Loucy (cell line): ENCODE measurements at regions not wholly inside any gene's neighbourhood (a gene's known extent, or its start where the extent isn't known, plus 50 kb on each side); places are given as distances from the start of the nearest gene placed in this dataset.
"Not testable (repeated sequence)": the region's sequence is repeated elsewhere in the genome, so short reads cannot be mapped to it uniquely, and the experiment has no call there.

Experiments used
- H2AFZ ChIP-seq: fragments of 200-600 bp; sonication (generic); 2 replicates; pipeline ENCODE4 v1.6.0; 2016; ENCODE audit warnings: antibody characterized with exemption, mild to moderate bottlenecking, low read length, moderate library complexity
- H3F3A ChIP-seq: fragments of 200-600 bp; 2 replicates; pipeline ENCODE4 v1.6.0; 2016; ENCODE audit warnings: antibody characterized with exemption, low read depth, mild to moderate bottlenecking
- H3K27me3 ChIP-seq: fragments of 200-600 bp; sonication (generic); 2 replicates; pipeline ENCODE4 v1.6.1; 2014; ENCODE audit warnings: low read length, mild to moderate bottlenecking; ENCODE audit not compliant: insufficient read depth, poor library complexity, severe bottlenecking
- H3K36me3 ChIP-seq: fragments of 200-600 bp; sonication (generic); 2 replicates; pipeline ENCODE4 v1.6.1; 2016; ENCODE audit warnings: low read length; ENCODE audit not compliant: insufficient read depth
- H3K4me1 ChIP-seq: fragments of 200-600 bp; sonication (generic); 2 replicates; pipeline ENCODE4 v1.5.1; 2014; ENCODE audit warnings: low read length, mild to moderate bottlenecking; ENCODE audit not compliant: insufficient read depth, poor library complexity, severe bottlenecking
- H3K4me2 ChIP-seq: fragments of 200-600 bp; sonication (generic); 2 replicates; pipeline ENCODE4 v1.6.0; 2014; ENCODE audit warnings: antibody characterized with exemption, low read length, low read depth, mild to moderate bottlenecking; ENCODE audit not compliant: poor library complexity, severe bottlenecking
- H3K4me3 ChIP-seq: fragments of 200-600 bp; sonication (generic); 2 replicates; pipeline ENCODE4 v1.5.1; 2014; ENCODE audit warnings: low read length, mild to moderate bottlenecking, mixed read lengths; ENCODE audit not compliant: poor library complexity, severe bottlenecking
- H3K79me2 ChIP-seq: fragments of 200-600 bp; sonication (generic); 2 replicates; pipeline ENCODE4 v1.6.1; 2014; ENCODE audit warnings: low read length; ENCODE audit not compliant: insufficient read depth
- H3K9ac ChIP-seq: fragments of 200-600 bp; sonication (generic); 2 replicates; pipeline ENCODE4 v1.6.0; 2014; ENCODE audit warnings: mild to moderate bottlenecking, low read depth, low read length, moderate library complexity; ENCODE audit not compliant: poor library complexity, severe bottlenecking
- H3K9me2 ChIP-seq: fragments of 200-600 bp; sonication (generic); replicated peaks from 2 replicates; pipeline ENCODE4 v1.6.1; 2016; ENCODE audit warnings: low read depth, low read length, mixed read lengths
- H3K9me3 ChIP-seq: fragments of 200-600 bp; sonication (generic); 2 replicates; pipeline ENCODE4 v1.6.1; 2014; ENCODE audit warnings: mild to moderate bottlenecking, antibody characterized with exemption, low read length, low read depth; ENCODE audit not compliant: insufficient read depth
- H4K20me1 ChIP-seq: fragments of 200-600 bp; sonication (generic); 2 replicates; pipeline ENCODE4 v1.6.0; 2014; ENCODE audit warnings: antibody characterized with exemption, low read length, mild to moderate bottlenecking; ENCODE audit not compliant: insufficient read depth, poor library complexity, severe bottlenecking
- CTCF ChIP-seq: fragments of 200-600 bp; sonication (generic); conservative IDR thresholded peaks from 2 replicates; pipeline ENCODE4 v1.5.1; 2014; ENCODE audit warnings: mild to moderate bottlenecking, antibody characterized with exemption, low read length
- EZH2phosphoT487 ChIP-seq: fragments of 200-600 bp; IDR thresholded peaks from 2 replicates; pipeline ENCODE4 v1.6.1; 2018; ENCODE audit warnings: antibody characterized with exemption, mild to moderate bottlenecking, moderate library complexity, borderline replicate concordance

- not testable (repeated sequence) for H3K9me2 ChIP-seq, H3K36me3 ChIP-seq
These were observed 92.0 kb upstream of the IGLL5 start for GRCh38 chr22:22795639-22796038.

DNA sequence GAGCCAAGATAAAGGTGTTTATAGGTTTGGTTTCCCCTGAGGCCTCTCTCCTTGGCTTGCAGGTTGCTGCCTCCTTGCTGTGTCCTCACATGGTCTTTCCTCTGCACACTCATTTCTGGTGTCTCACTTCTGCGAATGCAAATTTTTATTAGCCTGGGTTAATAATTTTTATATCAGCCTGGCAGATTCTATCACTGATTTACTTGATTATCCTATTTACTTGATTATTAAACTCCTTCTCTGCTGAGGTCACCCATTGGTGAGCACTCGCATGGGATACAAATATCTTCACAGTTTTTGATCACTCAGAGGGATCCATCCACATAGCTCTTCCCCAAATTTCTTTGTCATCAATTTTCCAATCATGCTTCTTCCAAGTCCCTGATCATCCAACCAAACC, 90.9 kb upstream of the IGLL5 start:
- Histone ChIP-seq H3K79me2 (no peaks in the 10 kb centered on the region), H4K20me1 (no peaks in the 10 kb centered on the region), H3K9ac (no peak overlapping the region), H3K27me3 (no peaks in the 10 kb centered on the region), H3K4me3 (no peak overlapping the region), H2AFZ (no peak overlapping the region), H3K9me2 (no peaks in the 10 kb centered on the region), H3K36me3 (no peaks in the 10 kb centered on the region), H3K9me3 (no peaks in the 10 kb centered on the region), H3K4me1 (no peaks in the 10 kb centered on the region), H3F3A (no peaks in the 10 kb centered on the region), H3K4me2 (no peak overlapping the region)
- TF ChIP-seq CTCF = no peak

More at GRCh38 chr22:22795639-22796038, 92.0 kb upstream of the IGLL5 start:
- H4K20me1 ChIP-seq, H3K27me3 ChIP-seq, H3F3A ChIP-seq, H3K4me1 ChIP-seq, H3K9me3 ChIP-seq, H3K79me2 ChIP-seq, H3K9ac ChIP-seq, H3K4me2 ChIP-seq, H3K4me3 ChIP-seq, H2AFZ ChIP-seq: not testable (repeated sequence)

- no peaks in the 10 kb centered on the region for H3K4me1 ChIP-seq
- H3K9me2 ChIP-seq = no peaks in the 10 kb centered on the region
- H3K36me3 ChIP-seq = no peaks in the 10 kb centered on the region
- H2AFZ ChIP-seq = no peak overlapping the region
- H3K4me2 ChIP-seq = no peak overlapping the region
- H3K27me3 ChIP-seq = no peaks in the 10 kb centered on the region
- H3K9me3 ChIP-seq = no peaks in the 10 kb centered on the region
- H3F3A ChIP-seq = no peaks in the 10 kb centered on the region
- no peaks in the 10 kb centered on the region for H3K79me2 ChIP-seq
- TF ChIP-seq EZH2phosphoT487 (no peak), CTCF (no peak)
- no peak overlapping the region for H3K4me3 ChIP-seq
- H3K9ac ChIP-seq = no peak overlapping the region
- no peaks in the 10 kb centered on the region for H4K20me1 ChIP-seq
These were observed 89.4 kb upstream of the IGLL5 start for GRCh38 chr22:22798232-22798616.

GRCh38 chr22:22798716-22799115, 88.9 kb upstream of the IGLL5 start:
- Histone ChIP-seq H2AFZ (no peak overlapping the region), H3K4me2 (no peak overlapping the region), H3K27me3 (no peaks in the 10 kb centered on the region), H3K36me3 (no peaks in the 10 kb centered on the region), H3K9me2 (no peaks in the 10 kb centered on the region), H3K9me3 (no peaks in the 10 kb centered on the region), H3K9ac (no peak overlapping the region), H3K4me1 (no peaks in the 10 kb centered on the region), H3K79me2 (no peaks in the 10 kb centered on the region), H4K20me1 (no peaks in the 10 kb centered on the region), H3K4me3 (no peak overlapping the region), H3F3A (no peaks in the 10 kb centered on the region)
- TF ChIP-seq CTCF (no peak), EZH2phosphoT487 (no peak)
